ENCODE measurements at regions not wholly inside any gene's neighbourhood (a gene's known extent, or its start where the extent isn't known, plus 50 kb on each side); places are given as distances from the start of the nearest gene placed in this dataset.

- TF ChIP-seq CTCF (IDR thresholded peaks at IDR 0.05): no peak
- no peak for TF ChIP-seq POLR2A (IDR thresholded peaks at IDR 0.05)
Measured at GRCh38 chr4:71181332-71181731, 157.5 kb upstream of the SLC4A4 start.
